ENCODE measurements at regions not wholly inside any gene's neighbourhood (a gene's known extent, or its start where the extent isn't known, plus 50 kb on each side); places are given as distances from the start of the nearest gene placed in this dataset.
A peak's percentile ranks its signal among the peaks of the same experiment; 100 is the strongest.

DNA sequence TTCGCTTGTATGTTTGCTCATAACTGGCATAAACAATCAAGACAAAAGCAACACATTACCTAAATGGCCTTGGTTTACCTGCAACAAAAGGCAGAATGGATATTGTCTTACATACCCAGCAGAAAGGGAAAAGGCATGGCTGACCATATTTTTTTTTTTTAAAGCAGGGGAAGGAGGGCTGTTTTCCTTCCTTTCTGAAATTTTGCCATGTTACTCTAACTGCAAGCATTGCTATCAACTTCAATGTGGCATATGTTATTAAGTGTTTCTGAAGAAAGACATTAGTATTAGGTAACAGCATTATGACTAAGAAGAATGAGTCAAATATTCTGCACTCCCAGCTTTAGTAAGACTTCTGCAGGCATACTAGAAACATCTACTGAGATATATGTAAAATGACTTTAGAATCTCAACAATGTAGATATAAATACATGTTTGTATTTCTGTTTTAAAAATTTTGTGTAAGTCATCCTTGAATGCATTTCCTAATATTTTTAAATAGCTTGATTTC, 512.6 kb upstream of the FAM241A start:
- Histone ChIP-seq H3K9me3 (ENCODE audit: severe bottlenecking) (no peaks in the 10 kb centered on the region), H3K4me3 (ENCODE audit: low read depth, low read length) (no peak overlapping the region), H3K27ac (no peak overlapping the region), H3K36me3 (no peaks in the 10 kb centered on the region), H3K27me3 (ENCODE audit: insufficient read depth, low read depth, severe bottlenecking) (peaks cover 15% of the 10 kb centered on the region)
- DNase-seq = no peak
- no peak for TF ChIP-seq CTCF (IDR thresholded peaks at IDR 0.05; ENCODE audit: low read depth, low read length)

- H3K9me3 ChIP-seq (ENCODE audit: severe bottlenecking) = no peaks in the 10 kb centered on the region
- no peak for TF ChIP-seq CTCF (IDR thresholded peaks at IDR 0.05; ENCODE audit: low read depth, low read length)
- DNase-seq = no peak
These were observed 511.5 kb upstream of the FAM241A start for GRCh38 chr4:111633663-111634266.

GRCh38 chr4:111635646-111636045, 509.6 kb upstream of the FAM241A start:
- Histone ChIP-seq H3K9me3 (ENCODE audit: severe bottlenecking) (no peaks in the 10 kb centered on the region), H3K4me3 (ENCODE audit: low read depth, low read length) (no peak overlapping the region), H3K36me3 (no peaks in the 10 kb centered on the region), H3K27me3 (ENCODE audit: insufficient read depth, low read depth, severe bottlenecking) (peaks cover 18% of the 10 kb centered on the region), H3K27ac (no peak overlapping the region)
- TF ChIP-seq CTCF (IDR thresholded peaks at IDR 0.05; ENCODE audit: low read depth, low read length) = no peak
- peak; percentile 67 for DNase-seq

More at GRCh38 chr4:111633663-111634266, 511.5 kb upstream of the FAM241A start:
- Histone ChIP-seq H3K4me3 (ENCODE audit: low read depth, low read length) (no peak overlapping the region), H3K27ac (no peak overlapping the region), H3K27me3 (ENCODE audit: insufficient read depth, low read depth, severe bottlenecking) (peaks cover 15% of the 10 kb centered on the region), H3K36me3 (no peaks in the 10 kb centered on the region)

DNA sequence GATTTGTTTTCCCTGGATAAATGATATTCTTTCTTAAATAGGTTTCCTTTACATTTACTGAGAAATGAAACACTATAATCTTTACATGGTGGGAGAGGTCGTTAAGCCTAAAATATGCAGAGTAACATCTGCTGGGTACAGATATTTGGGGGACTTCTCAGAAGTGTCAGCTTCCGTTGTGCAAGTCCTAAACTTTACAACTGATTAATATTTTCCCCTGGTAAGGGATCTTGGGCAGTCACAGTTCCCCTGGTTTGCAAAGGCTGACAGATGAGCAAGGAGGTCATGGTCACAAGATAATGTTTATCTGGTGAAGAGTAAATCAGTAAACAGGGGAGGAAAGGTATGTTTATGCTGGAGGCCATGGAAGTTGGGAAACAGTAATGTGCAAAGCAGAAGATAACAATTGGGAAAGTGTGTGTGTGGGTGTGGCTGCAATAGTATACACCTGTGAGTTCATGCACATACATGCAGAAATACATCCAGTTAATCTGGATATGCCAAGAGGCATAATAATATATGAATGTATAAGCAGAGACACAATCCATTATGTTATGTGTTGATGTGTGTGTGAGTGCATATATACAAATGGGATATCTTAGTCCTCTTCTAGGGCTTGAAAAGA, 508.2 kb upstream of the FAM241A start:
- no peak overlapping the region for H3K4me3 ChIP-seq (ENCODE audit: low read depth, low read length)
- no peak for TF ChIP-seq CTCF (IDR thresholded peaks at IDR 0.05; ENCODE audit: low read depth, low read length)
- no peaks in the 10 kb centered on the region for H3K9me3 ChIP-seq (ENCODE audit: severe bottlenecking)
- H3K36me3 ChIP-seq = no peaks in the 10 kb centered on the region
- H3K27ac ChIP-seq = no peak overlapping the region
- peaks cover 18% of the 10 kb centered on the region for H3K27me3 ChIP-seq (ENCODE audit: insufficient read depth, low read depth, severe bottlenecking)
- no peak for DNase-seq

DNA sequence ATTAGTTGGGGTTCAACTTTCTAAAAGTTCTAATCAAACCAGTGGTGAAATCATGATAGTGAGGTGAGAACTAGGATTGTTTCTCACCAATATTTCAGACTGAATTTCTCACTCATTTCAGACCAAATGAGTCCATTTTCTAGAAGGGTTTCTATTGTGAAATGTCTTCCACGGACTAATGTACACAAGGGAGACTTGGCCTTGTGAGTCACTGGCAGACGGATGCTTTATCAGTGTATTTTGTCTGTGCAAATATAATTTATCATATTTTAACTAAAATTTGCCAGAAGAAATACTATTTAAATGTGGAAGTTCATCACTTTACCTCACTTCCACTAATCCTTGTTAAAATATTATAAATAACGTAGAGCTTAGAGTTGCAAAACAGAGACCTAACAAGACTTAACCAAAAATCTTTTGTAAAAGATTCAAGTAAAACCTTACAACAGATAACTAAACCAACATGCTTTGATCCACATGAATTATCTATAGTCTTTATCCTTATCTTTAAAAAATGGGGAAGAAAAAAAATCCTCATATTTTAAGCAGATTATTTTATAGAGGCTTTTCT, 506.0 kb upstream of the FAM241A start:
- no peaks in the 10 kb centered on the region for H3K36me3 ChIP-seq
- H3K9me3 ChIP-seq (ENCODE audit: severe bottlenecking) = no peaks in the 10 kb centered on the region
- TF ChIP-seq CTCF (IDR thresholded peaks at IDR 0.05; ENCODE audit: low read depth, low read length) = no peak
- no peak for DNase-seq
- H3K4me3 ChIP-seq (ENCODE audit: low read depth, low read length) = no peak overlapping the region
- no peak overlapping the region for H3K27ac ChIP-seq
- peaks cover 13% of the 10 kb centered on the region for H3K27me3 ChIP-seq (ENCODE audit: insufficient read depth, low read depth, severe bottlenecking)

All from WERI-Rb-1 (cell line).